Small intestine (tissue), 7 donors: ENCODE measurements at regions not wholly inside any gene's neighbourhood (a gene's known extent, or its start where the extent isn't known, plus 50 kb on each side); places are given as distances from the start of the nearest gene placed in this dataset.
"Not testable (repeated sequence)": the region's sequence is repeated elsewhere in the genome, so short reads cannot be mapped to it uniquely, and the experiment has no call there.

Source experiments
- DNase-seq, 2 donors: peaks; one replicate each; pipeline versions ENCODE4 v3.0.0 to v3.0.0-alpha.2; 2013
- FAIRE-seq: peaks from 2 replicates; lab custom pipeline; 2012; peaks lifted over from hg19 to GRCh38; lab: Jason Lieb, UNC
- H3K27ac ChIP-seq, 3 donors: one replicate each; pipeline ENCODE4 v1.5.1; 2013; ENCODE audit warnings: low read length in 2 of 3, mild to moderate bottlenecking in 2 of 3, control low read depth in 1 of 3, inconsistent platforms in 1 of 3, low read depth in 1 of 3, moderate library complexity in 1 of 3
- H3K27me3 ChIP-seq, 3 donors: one replicate each; pipeline ENCODE4 v1.6.1; 2013; ENCODE audit warnings: low read length in 3 of 3, inconsistent platforms in 1 of 3; ENCODE audit not compliant: control insufficient read depth in 3 of 3, insufficient read depth in 3 of 3
- H3K36me3 ChIP-seq, 3 donors: one replicate each; pipeline ENCODE4 v1.6.1; 2013; ENCODE audit warnings: low read length in 3 of 3, inconsistent platforms in 1 of 3, low read depth in 1 of 3, mild to moderate bottlenecking in 1 of 3, moderate library complexity in 1 of 3; ENCODE audit not compliant: control insufficient read depth in 3 of 3, insufficient read depth in 2 of 3
- H3K4me1 ChIP-seq, 3 donors: one replicate each; pipeline ENCODE4 v1.6.1; 2013; ENCODE audit warnings: low read length in 2 of 3, inconsistent platforms in 1 of 3, low read depth in 1 of 3, mild to moderate bottlenecking in 1 of 3, moderate library complexity in 1 of 3; ENCODE audit not compliant: control insufficient read depth in 3 of 3, insufficient read depth in 2 of 3
- H3K4me3 ChIP-seq, 3 donors: one replicate each; pipeline ENCODE4 v1.5.1; 2013; ENCODE audit warnings: low read length in 3 of 3, control low read depth in 1 of 3, inconsistent platforms in 1 of 3, low read depth in 1 of 3, mild to moderate bottlenecking in 1 of 3, moderate library complexity in 1 of 3
- H3K9me3 ChIP-seq, 2 donors: one replicate each; pipeline ENCODE4 v1.6.1; 2013; ENCODE audit warnings: low read depth in 1 of 2, low read length in 1 of 2; ENCODE audit not compliant: control insufficient read depth in 2 of 2, insufficient read depth in 1 of 2
- WGBS, 3 donors: extraction: QIAGEN DNeasy Blood & Tissue Kit; methylation state at CpG; one replicate each; pipeline ENCODE4 v1.1.7; 2013; 5-methylcytosine and 5-hydroxymethylcytosine counted together
- donor health status: healthy with polysubstance abuse.
- donor health status: control.
- donor health status: control.
- donor health status: Bipolar disorder and iron deficiency.
- donor health status: healthy.

- DNase-seq, H3K4me1 ChIP-seq, H3K4me3 ChIP-seq, H3K9me3 ChIP-seq, H3K27me3 ChIP-seq, FAIRE-seq, H3K36me3 ChIP-seq, H3K27ac ChIP-seq: not testable (repeated sequence)
- WGBS, 3 donors, result 84 to 94% (median 91%) methylated on average over 5 of the region's 5 CpGs
Measured at GRCh38 chr20:56756658-56757057, 127.6 kb downstream of the TFAP2C start.

DNA sequence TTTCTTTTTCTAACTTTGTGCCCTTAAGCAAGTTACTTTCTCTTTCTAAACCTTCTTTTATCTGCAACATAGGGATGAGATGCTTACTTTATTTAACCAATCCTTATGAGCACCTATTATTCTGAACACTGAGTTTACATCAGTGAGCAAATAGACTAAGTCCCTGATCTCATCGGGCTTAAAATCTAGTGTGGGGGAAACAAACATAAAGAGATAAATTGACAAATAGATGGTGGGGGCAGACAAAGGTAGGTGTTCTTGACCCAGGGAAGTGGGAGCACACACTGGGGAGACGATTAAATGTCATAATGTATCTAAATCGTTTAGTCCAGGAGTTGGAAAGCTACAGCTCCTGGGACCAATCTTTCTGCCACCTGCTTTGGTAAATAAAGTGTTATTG, 129.6 kb downstream of the TFAP2C start:
- Histone ChIP-seq H3K36me3 (no peaks in the 10 kb centered on the region), H3K27me3 (no peaks in the 10 kb centered on the region), H3K27ac (no peak overlapping the region), H3K4me3 (no peak overlapping the region), H3K9me3 (no peaks in the 10 kb centered on the region), H3K4me1 (no peaks in the 10 kb centered on the region)
- no peak for FAIRE-seq
- DNase-seq, result no peak
- WGBS, 3 donors, result 11 to 57% (median 32%) methylated on average over 3 of the region's 3 CpGs

GRCh38 chr20:56759741-56760278, 130.7 kb downstream of the TFAP2C start:
- WGBS, 3 donors, result 75 to 85% (median 83%) methylated on average over 8 of the region's 8 CpGs
- FAIRE-seq, result no peak
- no peaks in the 10 kb centered on the region for H3K27me3 ChIP-seq
- H3K4me1 ChIP-seq, result no peaks in the 10 kb centered on the region
- DNase-seq, result no peak
- H3K4me3 ChIP-seq, result no peak overlapping the region
- H3K9me3 ChIP-seq, result no peaks in the 10 kb centered on the region
- H3K36me3 ChIP-seq, result no peaks in the 10 kb centered on the region
- H3K27ac ChIP-seq, result no peak overlapping the region

DNA sequence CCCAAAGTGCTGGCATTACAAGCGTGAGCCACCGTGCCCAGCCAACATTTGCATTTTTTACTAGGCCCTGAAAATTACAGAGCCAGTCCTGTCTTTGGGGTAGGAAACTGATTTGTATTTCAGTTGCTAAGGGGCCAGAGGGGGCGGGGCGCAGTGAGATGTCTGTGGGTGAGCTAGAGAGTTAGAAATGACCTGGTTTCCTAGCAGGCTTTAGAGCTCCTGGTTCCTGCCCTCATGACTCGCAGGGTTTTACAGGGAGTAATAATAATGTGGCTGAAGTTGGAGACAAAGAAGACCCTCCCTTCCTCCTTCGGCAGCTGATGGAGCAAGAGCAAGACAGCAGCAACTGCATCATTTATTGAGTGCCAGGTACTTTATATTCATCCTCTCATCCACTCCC, 131.5 kb downstream of the TFAP2C start:
- WGBS, 3 donors, result 76 to 79% (median 78%) methylated on average over 6 of the region's 6 CpGs
- DNase-seq (no peak), FAIRE-seq (no peak)
- no peaks in the 10 kb centered on the region for H3K4me1 ChIP-seq
- no peaks in the 10 kb centered on the region for H3K27me3 ChIP-seq
- no peak overlapping the region for H3K27ac ChIP-seq
- no peaks in the 10 kb centered on the region for H3K36me3 ChIP-seq
- no peak overlapping the region for H3K4me3 ChIP-seq
- no peaks in the 10 kb centered on the region for H3K9me3 ChIP-seq

DNA sequence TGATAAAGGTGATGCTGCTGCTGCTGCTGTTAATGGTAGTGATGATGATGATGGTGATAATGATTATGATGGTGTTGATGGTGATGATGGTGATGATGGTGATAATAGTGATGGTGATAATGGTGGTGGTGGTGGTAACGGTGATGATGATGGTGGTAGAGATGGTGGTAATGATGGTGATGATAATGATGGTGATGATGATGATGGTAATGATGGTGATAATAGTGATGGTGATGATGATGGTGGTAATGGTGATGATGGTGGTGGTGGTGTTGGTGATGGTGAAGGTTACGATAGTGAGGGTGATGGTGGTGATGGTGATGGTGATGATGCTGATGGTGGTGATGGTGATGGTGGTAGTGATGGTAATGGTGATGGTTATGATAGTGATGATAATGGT, 132.3 kb downstream of the TFAP2C start:
- FAIRE-seq (no peak), DNase-seq (no peak)
- no peak overlapping the region for H3K4me3 ChIP-seq
- no peaks in the 10 kb centered on the region for H3K4me1 ChIP-seq
- H3K27ac ChIP-seq, result no peak overlapping the region
- no peaks in the 10 kb centered on the region for H3K9me3 ChIP-seq
- no peaks in the 10 kb centered on the region for H3K27me3 ChIP-seq
- 81 to 93% (median 91%) methylated on average over 2 of the region's 2 CpGs for WGBS, 3 donors
- no peaks in the 10 kb centered on the region for H3K36me3 ChIP-seq

DNA sequence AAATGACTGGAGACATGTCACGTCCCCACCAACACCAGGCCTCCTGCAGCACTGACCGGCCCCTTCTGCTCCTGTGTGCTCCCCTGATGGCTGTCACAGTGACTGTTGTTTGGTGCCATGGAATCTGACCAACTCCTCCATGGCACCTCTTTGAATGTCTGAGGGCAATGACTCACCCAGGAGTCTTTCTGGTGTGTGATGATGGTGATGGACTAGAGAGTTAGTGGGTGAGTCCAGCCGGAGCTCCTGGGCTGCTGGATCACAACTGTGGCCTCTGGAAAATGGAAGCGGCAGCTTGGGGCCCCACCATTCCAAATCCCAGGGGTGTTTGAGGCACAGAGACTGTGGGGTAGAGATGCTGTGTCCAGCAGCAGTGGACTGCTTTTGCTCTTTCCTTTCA, 133.3 kb downstream of the TFAP2C start:
- no peak overlapping the region for H3K27ac ChIP-seq
- no peaks in the 10 kb centered on the region for H3K36me3 ChIP-seq
- H3K4me1 ChIP-seq, result no peaks in the 10 kb centered on the region
- no peaks in the 10 kb centered on the region for H3K9me3 ChIP-seq
- no peaks in the 10 kb centered on the region for H3K27me3 ChIP-seq
- 81 to 92% (median 87%) methylated on average over 4 of the region's 4 CpGs for WGBS, 3 donors
- FAIRE-seq, result no peak
- DNase-seq, result no peak
- H3K4me3 ChIP-seq, result no peak overlapping the region

DNA sequence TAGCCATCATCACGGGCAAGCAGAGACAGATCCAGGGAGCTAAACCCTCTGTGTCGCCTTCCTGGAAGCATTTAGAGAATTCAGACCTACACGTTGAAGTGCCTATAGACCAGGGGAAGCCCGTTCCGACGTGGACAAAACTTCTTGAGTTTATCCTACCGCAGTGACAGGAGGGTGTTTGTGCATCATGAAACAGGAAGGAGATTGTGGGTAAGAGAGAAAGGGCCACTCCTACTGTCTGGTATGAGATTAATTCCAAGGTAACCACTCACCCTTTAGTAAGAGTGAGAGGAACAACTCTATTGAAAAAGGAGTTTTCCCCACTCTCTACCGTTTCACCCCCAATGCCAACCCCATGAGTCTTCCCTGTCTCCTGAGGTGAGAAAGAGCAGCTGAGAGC, 133.7 kb downstream of the TFAP2C start:
- no peaks in the 10 kb centered on the region for H3K27me3 ChIP-seq
- no peaks in the 10 kb centered on the region for H3K9me3 ChIP-seq
- 79 to 90% (median 85%) methylated on average over 8 of the region's 8 CpGs for WGBS, 3 donors
- H3K27ac ChIP-seq, result no peak overlapping the region
- no peaks in the 10 kb centered on the region for H3K36me3 ChIP-seq
- no peak for DNase-seq
- no peak for FAIRE-seq
- H3K4me3 ChIP-seq, result no peak overlapping the region
- H3K4me1 ChIP-seq, result no peaks in the 10 kb centered on the region

DNA sequence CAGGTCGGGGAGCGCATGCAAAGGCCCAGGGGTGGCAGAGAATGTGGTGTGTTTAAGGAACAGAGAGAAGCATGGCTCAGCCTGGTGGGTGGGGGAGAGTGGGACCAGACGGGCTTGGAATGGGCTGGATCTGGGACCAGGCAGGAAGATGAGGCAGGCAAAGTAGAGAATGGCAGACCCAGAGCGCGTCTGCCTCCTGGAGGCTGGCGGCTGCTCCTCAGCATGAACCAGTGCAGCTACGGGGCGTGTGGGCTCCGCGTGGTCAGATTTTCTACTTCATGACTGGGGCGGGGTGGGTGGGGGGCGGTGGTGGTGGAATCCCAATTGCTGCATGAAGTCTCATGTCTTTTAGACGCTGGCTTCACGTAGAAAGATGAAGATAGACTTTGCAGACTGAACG, 135.6 kb downstream of the TFAP2C start:
- no peaks in the 10 kb centered on the region for H3K9me3 ChIP-seq
- no peak overlapping the region for H3K27ac ChIP-seq
- H3K4me3 ChIP-seq, result no peak overlapping the region
- WGBS, 3 donors, result 82 to 87% (median 84%) methylated on average over 15 of the region's 15 CpGs
- H3K4me1 ChIP-seq, result no peaks in the 10 kb centered on the region
- DNase-seq, result no peak
- no peaks in the 10 kb centered on the region for H3K27me3 ChIP-seq
- no peaks in the 10 kb centered on the region for H3K36me3 ChIP-seq
- FAIRE-seq, result no peak
